Skeletal muscle tissue (tissue), 3 donors: ENCODE measurements at regions not wholly inside any gene's neighbourhood (a gene's known extent, or its start where the extent isn't known, plus 50 kb on each side); places are given as distances from the start of the nearest gene placed in this dataset.

ENCODE experiments used
- H3K27ac ChIP-seq: one replicate; pipeline ENCODE4 v1.7.0; 2013; ENCODE audit warnings: mild to moderate bottlenecking, low read depth, low read length, inconsistent platforms
- H3K27me3 ChIP-seq, 3 donors: one replicate each; pipeline ENCODE4 v1.7.0; 2013; ENCODE audit warnings: low read length in 3 of 3; ENCODE audit not compliant: control insufficient read depth in 3 of 3, insufficient read depth in 3 of 3
- H3K36me3 ChIP-seq, 3 donors: one replicate each; pipeline ENCODE4 v1.7.0; 2013; ENCODE audit warnings: low read length in 3 of 3; ENCODE audit not compliant: control insufficient read depth in 3 of 3, insufficient read depth in 3 of 3
- H3K4me1 ChIP-seq, 3 donors: one replicate each; pipeline ENCODE4 v1.7.0; 2013; ENCODE audit warnings: low read length in 3 of 3, mild to moderate bottlenecking in 3 of 3; ENCODE audit not compliant: control insufficient read depth in 3 of 3, insufficient read depth in 3 of 3
- H3K4me3 ChIP-seq, 3 donors: one replicate each; pipeline ENCODE4 v1.7.0; 2013; ENCODE audit warnings: low read length in 3 of 3
- H3K9ac ChIP-seq, 3 donors: one replicate each; pipeline ENCODE4 v1.7.0; 2013; ENCODE audit warnings: low read length in 3 of 3, mild to moderate bottlenecking in 3 of 3, moderate library complexity in 2 of 3, low read depth in 1 of 3
- H3K9me3 ChIP-seq, 3 donors: one replicate each; pipeline ENCODE4 v1.7.0; 2013; ENCODE audit warnings: low read length in 3 of 3; ENCODE audit not compliant: control insufficient read depth in 3 of 3
- donor health status: Osteomylitis.

DNA sequence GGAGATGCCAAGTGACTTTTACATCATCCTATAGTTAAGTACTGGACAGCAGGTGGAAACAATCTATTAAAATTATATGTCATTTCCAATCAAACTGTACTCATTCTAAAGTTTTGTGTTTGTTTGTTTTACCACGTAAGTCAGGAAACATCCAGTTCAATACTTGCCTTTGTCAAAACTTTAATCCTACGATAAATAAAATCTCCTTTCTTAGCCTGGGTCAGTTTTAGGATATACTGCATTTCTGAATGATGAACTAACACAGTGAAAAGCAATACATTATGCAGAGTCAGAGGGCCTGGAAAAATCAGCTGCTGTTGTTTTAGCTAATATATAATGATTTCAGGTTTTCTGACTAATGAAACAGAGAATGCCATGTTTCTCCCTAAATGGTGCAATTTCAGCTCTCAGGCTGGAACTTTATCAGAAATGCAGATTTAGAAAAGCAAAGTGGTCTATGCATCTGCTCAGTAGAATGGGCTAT, 756.4 kb downstream of the CDH11 start:
- no peak overlapping the region for H3K4me3 ChIP-seq
- H3K9me3 ChIP-seq, result no peaks in the 10 kb centered on the region
- H3K27ac ChIP-seq, result no peak overlapping the region
- H3K27me3 ChIP-seq, result no peaks in the 10 kb centered on the region
- peaks cover 0 to 5% (median 0%) of the 10 kb centered on the region in 3 donors for H3K4me1 ChIP-seq
- no peaks in the 10 kb centered on the region for H3K36me3 ChIP-seq
- H3K9ac ChIP-seq, result no peak overlapping the region

DNA sequence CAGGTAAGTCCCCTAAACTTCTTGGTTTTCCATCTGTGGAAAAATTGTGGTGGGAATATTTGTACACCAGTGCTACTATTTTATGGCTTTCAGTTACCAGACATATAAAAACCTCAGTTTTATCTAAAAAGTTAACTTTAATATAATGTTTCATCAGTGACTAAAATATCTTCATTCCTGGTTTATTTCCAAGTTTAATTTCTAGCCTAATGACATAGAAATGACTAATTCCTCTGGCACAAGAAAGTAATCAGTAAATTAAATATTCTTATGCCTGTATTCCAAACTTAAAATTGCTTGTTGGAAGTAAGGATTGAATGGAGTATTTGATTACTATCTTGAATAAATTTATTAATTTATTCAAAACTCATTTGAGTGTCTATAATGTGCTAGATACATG, 757.0 kb downstream of the CDH11 start:
- H3K27ac ChIP-seq, result no peak overlapping the region
- H3K27me3 ChIP-seq, result no peaks in the 10 kb centered on the region
- no peak overlapping the region for H3K9ac ChIP-seq
- no peaks in the 10 kb centered on the region for H3K36me3 ChIP-seq
- no peak overlapping the region for H3K4me3 ChIP-seq
- peaks cover 0 to under 1% (median 0%) of the 10 kb centered on the region in 3 donors for H3K4me1 ChIP-seq
- H3K9me3 ChIP-seq, result no peaks in the 10 kb centered on the region

DNA sequence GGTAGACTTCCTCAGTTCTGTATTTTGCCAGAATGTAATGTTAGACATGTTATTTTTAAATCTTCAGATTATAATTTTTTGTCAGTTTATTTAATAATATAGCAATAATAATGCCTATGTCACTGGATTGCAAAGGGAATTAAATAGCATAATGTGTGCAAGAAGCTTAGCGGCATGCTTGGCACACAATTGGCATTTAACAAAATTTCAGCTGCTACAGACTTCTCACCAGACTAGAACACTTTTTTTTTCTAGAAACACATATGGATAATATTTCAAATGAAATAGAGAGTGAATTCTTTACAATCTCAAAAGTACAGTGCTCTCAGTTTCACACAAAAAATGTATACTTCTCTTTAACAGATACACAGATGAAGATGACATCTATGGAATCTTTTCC, 757.4 kb downstream of the CDH11 start:
- no peak overlapping the region for H3K9ac ChIP-seq
- no peaks in the 10 kb centered on the region for H3K27me3 ChIP-seq
- H3K9me3 ChIP-seq, result no peaks in the 10 kb centered on the region
- H3K4me3 ChIP-seq, result no peak overlapping the region
- H3K4me1 ChIP-seq, result no peaks in the 10 kb centered on the region
- H3K27ac ChIP-seq, result no peak overlapping the region
- H3K36me3 ChIP-seq, result no peaks in the 10 kb centered on the region

DNA sequence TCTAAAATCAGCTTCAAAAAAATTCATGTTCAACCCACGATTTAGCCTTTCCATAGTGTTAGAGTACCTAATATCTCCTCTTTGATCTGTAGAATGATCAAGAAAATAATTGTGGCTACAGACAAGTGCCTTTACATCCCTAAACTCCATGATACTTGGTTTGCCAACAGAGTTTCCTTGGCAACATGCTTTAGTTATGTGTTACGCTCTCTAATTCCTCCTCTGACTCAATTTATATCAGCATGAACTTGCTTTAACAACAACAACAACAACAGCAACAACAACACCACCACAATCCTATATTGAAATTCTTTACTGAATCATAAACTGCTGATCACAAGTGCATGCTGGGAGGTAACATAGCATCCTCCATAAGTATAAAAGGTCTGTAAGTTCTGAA, 757.8 kb downstream of the CDH11 start:
- Histone ChIP-seq H3K4me3 (no peak overlapping the region), H3K9ac (no peak overlapping the region), H3K36me3 (no peaks in the 10 kb centered on the region), H3K27ac (no peak overlapping the region), H3K9me3 (no peaks in the 10 kb centered on the region), H3K27me3 (no peaks in the 10 kb centered on the region), H3K4me1 (no peaks in the 10 kb centered on the region)

DNA sequence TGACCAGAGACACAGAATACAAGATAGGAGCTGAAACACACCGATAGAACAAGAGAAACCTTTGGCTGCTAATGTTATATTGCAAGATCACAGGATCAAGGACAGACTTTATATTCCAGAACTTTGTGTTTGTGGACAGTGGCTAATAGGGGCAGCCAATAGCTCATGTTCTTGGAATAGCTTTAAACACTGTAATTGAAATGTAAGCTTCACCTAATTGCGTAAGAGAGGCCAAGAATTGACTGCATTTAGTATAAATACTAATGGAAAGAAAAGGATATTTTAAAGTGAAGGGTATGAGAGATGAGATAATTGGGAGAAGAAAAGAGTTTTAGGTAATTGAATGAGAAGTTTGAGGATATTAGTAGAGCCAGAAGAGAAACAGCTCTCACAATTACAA, 758.8 kb downstream of the CDH11 start:
- no peaks in the 10 kb centered on the region for H3K36me3 ChIP-seq
- H3K9ac ChIP-seq, result no peak overlapping the region
- H3K27ac ChIP-seq, result no peak overlapping the region
- no peaks in the 10 kb centered on the region for H3K9me3 ChIP-seq
- no peaks in the 10 kb centered on the region for H3K27me3 ChIP-seq
- no peaks in the 10 kb centered on the region for H3K4me1 ChIP-seq
- H3K4me3 ChIP-seq, result no peak overlapping the region

DNA sequence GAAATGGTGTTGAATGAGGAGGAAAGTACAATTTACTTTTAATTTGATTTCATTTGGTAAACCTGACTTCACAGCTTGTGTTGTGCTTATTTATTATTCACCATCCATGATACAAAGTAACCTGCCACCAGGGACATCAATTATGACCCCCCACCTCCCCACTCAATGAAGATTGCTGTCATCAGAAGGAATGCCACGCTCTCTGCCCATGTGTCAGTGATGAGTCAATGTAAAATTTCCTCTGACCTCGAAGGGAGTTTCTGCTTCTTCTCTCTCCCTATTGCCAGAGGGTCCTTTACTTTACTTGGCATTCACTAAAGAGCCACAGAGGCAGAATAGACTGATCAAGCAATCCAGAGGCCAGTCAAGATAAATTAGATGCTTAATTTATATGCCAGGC, 759.7 kb downstream of the CDH11 start:
- Histone ChIP-seq H3K4me1 (no peaks in the 10 kb centered on the region), H3K4me3 (no peak overlapping the region), H3K9ac (no peak overlapping the region), H3K27ac (no peak overlapping the region), H3K36me3 (no peaks in the 10 kb centered on the region), H3K27me3 (no peaks in the 10 kb centered on the region), H3K9me3 (no peaks in the 10 kb centered on the region)

DNA sequence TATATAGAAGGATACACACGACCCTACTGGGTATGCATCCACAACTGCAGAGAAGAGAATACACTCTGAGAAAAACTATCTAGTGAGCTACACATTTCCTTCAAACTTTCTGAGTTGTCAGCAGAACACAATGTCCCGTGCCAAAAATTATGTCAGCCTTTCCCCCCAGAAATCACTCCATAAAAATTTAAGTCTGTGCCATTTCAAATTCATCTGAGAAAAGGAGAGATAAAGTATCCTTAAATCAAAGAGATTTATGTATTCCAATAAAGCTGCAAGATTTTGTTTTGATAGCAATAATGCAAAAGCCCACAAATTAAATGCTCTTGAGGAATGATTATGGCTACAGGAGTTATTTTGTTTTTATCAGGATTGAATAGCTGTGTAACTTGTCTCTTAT, 760.1 kb downstream of the CDH11 start:
- Histone ChIP-seq H3K4me1 (no peaks in the 10 kb centered on the region), H3K27ac (no peak overlapping the region), H3K27me3 (no peaks in the 10 kb centered on the region), H3K36me3 (no peaks in the 10 kb centered on the region), H3K9me3 (no peaks in the 10 kb centered on the region), H3K4me3 (no peak overlapping the region), H3K9ac (no peak overlapping the region)

DNA sequence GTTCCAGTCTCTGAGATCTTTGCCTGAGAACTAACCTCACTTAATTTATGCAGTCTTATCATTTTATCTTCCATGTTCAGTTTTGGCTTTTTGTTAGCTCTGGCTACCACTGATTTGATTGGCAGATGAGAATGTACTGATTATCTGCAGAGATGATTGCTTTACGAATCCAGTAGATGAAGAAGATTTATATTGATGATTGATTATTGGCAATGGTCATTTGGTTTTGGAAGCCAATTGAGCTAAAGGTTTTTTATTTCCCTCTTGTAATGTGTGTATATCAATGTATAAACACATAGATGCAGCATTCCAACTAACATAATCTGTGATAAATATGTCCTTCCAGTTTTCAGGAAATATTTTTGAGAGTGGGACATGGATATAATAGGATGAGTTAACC, 763.6 kb downstream of the CDH11 start:
- no peak overlapping the region for H3K9ac ChIP-seq
- H3K9me3 ChIP-seq, result no peaks in the 10 kb centered on the region
- no peak overlapping the region for H3K4me3 ChIP-seq
- H3K4me1 ChIP-seq, result no peaks in the 10 kb centered on the region
- H3K27me3 ChIP-seq, result no peaks in the 10 kb centered on the region
- H3K36me3 ChIP-seq, result no peaks in the 10 kb centered on the region
- no peak overlapping the region for H3K27ac ChIP-seq

DNA sequence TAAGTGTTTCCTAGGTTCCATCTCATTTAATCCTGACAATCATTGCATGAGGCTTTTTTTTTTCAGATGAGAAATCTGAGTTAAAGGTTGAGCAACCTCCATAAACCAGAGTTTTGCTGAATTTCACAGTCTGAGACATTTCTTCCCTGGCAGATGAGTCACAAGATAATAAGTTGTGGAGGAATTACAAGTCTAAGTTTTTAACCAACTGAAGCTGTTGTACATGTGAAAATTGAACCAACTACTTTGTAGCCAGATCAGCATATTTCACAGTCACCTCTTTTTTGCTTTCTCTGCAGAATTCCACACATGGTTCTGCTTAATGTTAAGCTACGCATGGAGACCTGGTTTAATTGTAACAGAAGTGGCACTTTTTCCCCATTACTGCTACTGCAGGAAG, 765.6 kb downstream of the CDH11 start:
- H3K27ac ChIP-seq, result no peak overlapping the region
- no peak overlapping the region for H3K9ac ChIP-seq
- H3K4me1 ChIP-seq, result no peaks in the 10 kb centered on the region

DNA sequence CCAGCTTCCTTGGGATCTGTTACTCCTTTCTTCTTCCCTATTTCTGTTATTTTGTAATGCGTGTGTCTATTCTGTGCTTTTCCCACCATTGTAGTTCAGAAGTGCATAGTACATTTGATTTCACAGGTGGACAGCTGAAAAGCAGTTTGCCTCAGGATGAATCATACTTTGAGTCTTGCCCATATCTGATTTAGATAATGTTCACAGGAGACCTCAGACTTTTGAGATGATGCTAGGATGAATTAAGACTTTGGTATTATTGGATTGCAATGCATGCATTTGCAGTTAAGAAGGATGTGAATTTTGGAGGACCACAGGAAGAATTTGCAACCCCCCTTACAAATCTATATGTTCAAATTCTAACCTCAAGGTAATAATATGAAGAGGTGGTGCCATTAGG, 769.6 kb downstream of the CDH11 start:
- H3K27ac ChIP-seq, result no peak overlapping the region
- no peaks in the 10 kb centered on the region for H3K9me3 ChIP-seq
- H3K9ac ChIP-seq, result no peak overlapping the region
- H3K36me3 ChIP-seq, result no peaks in the 10 kb centered on the region
- no peaks in the 10 kb centered on the region for H3K4me1 ChIP-seq
- no peak overlapping the region for H3K4me3 ChIP-seq
- no peaks in the 10 kb centered on the region for H3K27me3 ChIP-seq

More for the DNA sequence above, 765.6 kb downstream of the CDH11 start:
- Histone ChIP-seq H3K9me3 (no peaks in the 10 kb centered on the region), H3K36me3 (no peaks in the 10 kb centered on the region), H3K4me3 (no peak overlapping the region), H3K27me3 (no peaks in the 10 kb centered on the region)

DNA sequence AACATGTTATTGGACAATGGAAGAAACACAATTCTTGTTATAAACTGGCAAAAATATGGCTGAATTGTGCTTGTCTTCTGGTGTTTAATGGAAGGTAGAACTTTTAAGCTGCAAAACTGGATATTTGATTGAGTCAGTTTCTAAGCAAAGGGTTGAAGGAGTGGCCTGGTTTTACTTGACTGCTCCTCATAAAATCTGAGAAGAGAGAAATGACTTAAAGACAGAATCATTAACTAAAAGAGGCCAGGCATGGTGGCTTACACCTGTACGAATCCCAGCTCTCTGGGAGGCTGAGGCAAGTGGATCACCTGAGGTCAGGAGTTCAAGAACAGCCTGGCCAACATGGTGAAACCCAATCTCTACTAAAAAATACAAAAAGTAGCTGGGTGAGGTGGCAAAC, 770.7 kb downstream of the CDH11 start:
- no peaks in the 10 kb centered on the region for H3K36me3 ChIP-seq
- no peak overlapping the region for H3K27ac ChIP-seq
- no peaks in the 10 kb centered on the region for H3K9me3 ChIP-seq
- H3K9ac ChIP-seq, result no peak overlapping the region
- H3K4me1 ChIP-seq, result no peaks in the 10 kb centered on the region
- H3K4me3 ChIP-seq, result no peak overlapping the region
- no peaks in the 10 kb centered on the region for H3K27me3 ChIP-seq
